ENCODE measurements at regions not wholly inside any gene's neighbourhood (a gene's known extent, or its start where the extent isn't known, plus 50 kb on each side); places are given as distances from the start of the nearest gene placed in this dataset.

- ChIA-PET CTCF (interaction anchor here (0.6 kb wide), 1 partner anchor 260 kb away, joined by 3 read pairs; no protein-coding TSS in a partner anchor), POLR2A (no interaction called here), RAD21 (ENCODE audit: unreplicated experiment) (no interaction called here), SMC1A (ENCODE audit: uncharacterized antibody, unreplicated experiment) (no interaction called here)
- no TSS peak for BruUV-seq (replicated peaks)
- 65% methylated on average over 5 of the region's 7 CpGs for WGBS (ENCODE audit: insufficient coverage, insufficient replicate concordance, low lambda C conversion rate, missing lambda C conversion rate)
- H2AFZ ChIP-seq (ENCODE audit: control insufficient read depth, low read depth, low read length): no peak overlapping the region
- no peaks in the 10 kb centered on the region for H3K36me3 ChIP-seq (ENCODE audit: control insufficient read depth in 2 of 2, insufficient read depth in 2 of 2, low read length in 1 of 2)
- TF ChIP-seq EGR1 (IDR thresholded peaks at IDR 0.05; ENCODE audit: borderline replicate concordance in 1 of 2, low read depth in 2 of 2, low read length in 2 of 2) (no peak), FOXK2 (IDR thresholded peaks at IDR 0.05) (no peak)
- H3K4me3 ChIP-seq: no peak overlapping the region
- H3K27ac ChIP-seq (ENCODE audit: control insufficient read depth, insufficient read depth): no peak overlapping the region
- no peaks in the 10 kb centered on the region for H3K9me3 ChIP-seq (replicated peaks; ENCODE audit: control insufficient read depth, insufficient read depth, low read length)
- intact Hi-C loops (cut with micrococcal nuclease; ENCODE audit: unreplicated experiment) (no loop called here), in situ Hi-C loops (cut with MboI) (no loop called here)
- H3K79me2 ChIP-seq (ENCODE audit: control insufficient read depth, insufficient read depth, low read length): no peaks in the 10 kb centered on the region
- H3K27me3 ChIP-seq (replicated peaks in 1 of 2; ENCODE audit: control insufficient read depth in 2 of 2, insufficient read depth in 2 of 2, low read length in 1 of 2): no peaks in the 10 kb centered on the region
- no peak for DNase-seq (ENCODE audit: low read depth, low spot score)
- no peak overlapping the region for H3K4me2 ChIP-seq (ENCODE audit: control insufficient read depth, insufficient read depth)
- no peaks in the 10 kb centered on the region for H3K4me1 ChIP-seq (ENCODE audit: control insufficient read depth, insufficient read depth, low read length)
- H3K9ac ChIP-seq (ENCODE audit: control insufficient read depth, insufficient read depth, low read length): no peak overlapping the region
- FAIRE-seq: no peak
- no peaks in the 10 kb centered on the region for H4K20me1 ChIP-seq (ENCODE audit: control insufficient read depth, insufficient read depth)
- ATAC-seq: no peak
These were observed 289.2 kb upstream of the DPYD start for GRCh38 chr1:98210064-98210463.

- CTCF ChIA-PET: no interaction called here
- Histone ChIP-seq H3K9me3 (replicated peaks; ENCODE audit: control insufficient read depth, insufficient read depth, low read length) (no peaks in the 10 kb centered on the region), H3K27me3 (replicated peaks in 1 of 2; ENCODE audit: control insufficient read depth in 2 of 2, insufficient read depth in 2 of 2, low read length in 1 of 2) (no peaks in the 10 kb centered on the region), H3K36me3 (ENCODE audit: control insufficient read depth in 2 of 2, insufficient read depth in 2 of 2, low read length in 1 of 2) (no peaks in the 10 kb centered on the region), H3K9ac (ENCODE audit: control insufficient read depth, insufficient read depth, low read length) (no peak overlapping the region), H3K27ac (ENCODE audit: control insufficient read depth, insufficient read depth) (no peak overlapping the region), H3K4me2 (ENCODE audit: control insufficient read depth, insufficient read depth) (no peak overlapping the region), H2AFZ (ENCODE audit: control insufficient read depth, low read depth, low read length) (no peak overlapping the region), H3K4me1 (ENCODE audit: control insufficient read depth, insufficient read depth, low read length) (no peaks in the 10 kb centered on the region), H3K79me2 (ENCODE audit: control insufficient read depth, insufficient read depth, low read length) (no peaks in the 10 kb centered on the region), H3K4me3 (no peak overlapping the region), H4K20me1 (ENCODE audit: control insufficient read depth, insufficient read depth) (no peaks in the 10 kb centered on the region)
- POLR2A ChIA-PET: no interaction called here
- no peak for ATAC-seq
- SMC1A ChIA-PET (ENCODE audit: uncharacterized antibody, unreplicated experiment): no interaction called here
- FAIRE-seq: no peak
- RAD21 ChIA-PET (ENCODE audit: unreplicated experiment): no interaction called here
- WGBS (ENCODE audit: insufficient coverage, insufficient replicate concordance, low lambda C conversion rate, missing lambda C conversion rate): 0% methylated on average over 1 of the region's 1 CpG
- BruUV-seq (replicated peaks): no TSS peak
- in situ Hi-C loops (cut with MboI): no loop called here
- intact Hi-C loops (cut with micrococcal nuclease; ENCODE audit: unreplicated experiment): no loop called here
- no peak for DNase-seq (ENCODE audit: low read depth, low spot score)
- TF ChIP-seq NFIC (IDR thresholded peaks at IDR 0.05; ENCODE audit: low read depth, low read length) (no peak), IKZF2 (IDR thresholded peaks at IDR 0.05) (no peak), KAT2A (conservative IDR thresholded peaks at IDR 0.05; ENCODE audit: control insufficient read depth, low read depth, low read length) (no peak), KDM1A (IDR thresholded peaks at IDR 0.05; ENCODE audit: borderline replicate concordance) (no peak), ZNF217 (IDR thresholded peaks at IDR 0.05) (no peak), YBX1 (IDR thresholded peaks at IDR 0.05) (no peak), SP1 (IDR thresholded peaks at IDR 0.05; ENCODE audit: low read depth, low read length) (no peak), FOS (IDR thresholded peaks at IDR 0.05; ENCODE audit: borderline replicate concordance, extremely low read depth, insufficient read length) (no peak), SREBF2 (IDR thresholded peaks at IDR 0.05; ENCODE audit: low read length) (no peak), HDAC2 (IDR thresholded peaks at IDR 0.05) (no peak)
- TF ChIP-seq, protein P1, sequence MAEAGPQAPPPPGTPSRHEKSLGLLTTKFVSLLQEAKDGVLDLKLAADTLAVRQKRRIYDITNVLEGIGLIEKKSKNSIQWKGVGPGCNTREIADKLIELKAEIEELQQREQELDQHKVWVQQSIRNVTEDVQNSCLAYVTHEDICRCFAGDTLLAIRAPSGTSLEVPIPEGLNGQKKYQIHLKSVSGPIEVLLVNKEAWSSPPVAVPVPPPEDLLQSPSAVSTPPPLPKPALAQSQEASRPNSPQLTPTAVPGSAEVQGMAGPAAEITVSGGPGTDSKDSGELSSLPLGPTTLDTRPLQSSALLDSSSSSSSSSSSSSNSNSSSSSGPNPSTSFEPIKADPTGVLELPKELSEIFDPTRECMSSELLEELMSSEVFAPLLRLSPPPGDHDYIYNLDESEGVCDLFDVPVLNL (IDR thresholded peaks at IDR 0.05; ENCODE audit: low read depth, low read length): no peak
These were observed 284.6 kb upstream of the DPYD start for GRCh38 chr1:98205291-98206017.

Data from GM12878 (cell line).